ENCODE measurements at regions not wholly inside any gene's neighbourhood (a gene's known extent, or its start where the extent isn't known, plus 50 kb on each side); places are given as distances from the start of the nearest gene placed in this dataset.
A peak's percentile ranks its signal among the peaks of the same experiment; 100 is the strongest.

DNA sequence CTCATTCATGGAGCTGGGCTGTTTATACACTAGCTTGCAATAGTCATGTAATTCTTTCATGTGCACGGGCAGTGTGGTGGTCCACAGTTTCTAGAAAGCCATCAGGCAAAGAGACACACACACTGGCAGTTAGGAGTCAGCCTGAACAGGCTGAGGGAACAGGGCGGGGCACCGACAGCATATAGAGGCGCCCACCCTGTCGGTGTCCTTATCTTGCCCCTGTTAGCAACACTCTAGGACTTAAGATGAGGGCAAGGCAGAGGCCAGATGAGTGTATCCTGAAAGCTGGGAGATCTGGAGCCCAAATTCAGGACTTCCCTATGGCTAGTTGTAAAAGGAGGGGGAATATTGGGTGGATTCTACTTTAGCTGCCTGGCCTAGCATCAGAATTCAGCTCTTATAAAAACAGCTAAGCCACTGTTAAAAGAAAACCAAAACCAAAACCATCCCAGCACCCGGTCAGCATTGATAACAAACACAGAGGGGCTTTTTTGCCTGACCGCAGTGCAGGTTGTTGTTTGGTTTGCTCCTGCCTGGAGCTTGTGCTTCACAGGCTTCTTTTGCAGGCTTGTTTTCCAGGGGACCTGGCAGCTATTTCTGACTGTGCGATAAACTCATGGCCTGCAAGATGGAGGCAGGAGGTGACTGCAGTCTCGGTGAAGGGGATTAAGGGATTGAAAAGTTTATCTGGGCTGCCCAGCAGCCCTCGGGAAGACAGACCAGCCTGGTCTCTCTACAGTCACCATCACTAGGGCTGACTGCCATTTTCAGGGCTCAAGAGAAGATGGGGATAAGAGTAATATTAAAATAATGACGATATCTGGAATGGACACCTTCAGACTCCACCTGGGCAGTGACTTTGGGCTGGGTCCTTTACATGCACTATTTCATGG is 638.9 kb downstream of the MID1IP1 start:
- Histone ChIP-seq H3K79me2 (ENCODE audit: control insufficient read depth, insufficient read depth, low read length) (no peaks in the 10 kb centered on the region), H3K9ac (ENCODE audit: low read length) (no peak overlapping the region), H3K56ac (ENCODE audit: low read length) (peak overlapping the region; percentile 67), H4K5ac (ENCODE audit: low read length) (no peak overlapping the region), H3K79me1 (ENCODE audit: low read length) (no peaks in the 10 kb centered on the region), H3K4me1 (ENCODE audit: control insufficient read depth, low read depth, low read length) (no peaks in the 10 kb centered on the region), H3K18ac (ENCODE audit: low read length) (no peak overlapping the region), H3K23ac (ENCODE audit: low read length) (no peak overlapping the region), H3K4ac (ENCODE audit: low read depth, low read length) (no peak overlapping the region), H3K27ac (ENCODE audit: low read depth, low read length) (no peak overlapping the region), H3K4me3 (ENCODE audit: low read length) (no peak overlapping the region), H3K27me3 (ENCODE audit: insufficient read depth, low read length, poor library complexity) (no peaks in the 10 kb centered on the region), H2AK5ac (ENCODE audit: low read length) (no peak overlapping the region), H2BK120ac (ENCODE audit: low read depth, low read length) (peak overlapping the region; percentile 28), H2BK15ac (replicated peaks; ENCODE audit: low read depth) (no peak overlapping the region), H2BK5ac (ENCODE audit: low read length) (no peak overlapping the region), H3K36me3 (ENCODE audit: control insufficient read depth, insufficient read depth, low read length) (no peaks in the 10 kb centered on the region), H3K4me2 (ENCODE audit: low read length) (no peak overlapping the region), H4K8ac (ENCODE audit: low read depth, low read length) (no peak overlapping the region)
- WGBS (ENCODE audit: extremely low coverage, insufficient coverage, low lambda C conversion rate) = no CpG with 5 or more reads among the region's 11 CpGs
- no peak for DNase-seq

- peak; percentile 14 for DNase-seq
Observed at GRCh38 chrX:39440799-39441284, 639.6 kb downstream of the MID1IP1 start.

DNA sequence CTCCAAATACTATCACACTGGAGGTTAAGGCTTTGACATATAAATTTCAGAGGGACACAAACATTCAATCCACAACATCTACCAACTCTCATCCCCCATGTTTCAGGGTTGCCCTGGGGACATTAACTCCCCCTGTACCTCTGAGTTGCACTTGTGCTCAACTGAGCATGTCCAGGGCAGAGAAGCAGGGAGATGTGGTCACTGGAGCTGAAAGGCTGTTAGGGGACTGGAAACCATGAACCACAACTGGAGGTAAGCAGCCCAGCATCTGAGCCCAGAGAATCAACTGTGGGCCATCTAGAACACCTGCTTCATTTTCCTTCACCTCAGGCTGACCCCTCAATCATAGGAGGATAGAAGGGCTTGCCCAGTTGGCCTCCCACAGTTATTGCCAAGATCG is 641.1 kb downstream of the MID1IP1 start:
- Histone ChIP-seq H3K36me3 (ENCODE audit: control insufficient read depth, insufficient read depth, low read length) (no peaks in the 10 kb centered on the region), H3K23ac (ENCODE audit: low read length) (no peak overlapping the region), H3K18ac (ENCODE audit: low read length) (no peak overlapping the region), H2BK15ac (replicated peaks; ENCODE audit: low read depth) (no peak overlapping the region), H3K9ac (ENCODE audit: low read length) (no peak overlapping the region), H4K8ac (ENCODE audit: low read depth, low read length) (no peak overlapping the region), H3K4me3 (ENCODE audit: low read length) (no peak overlapping the region), H3K79me2 (ENCODE audit: control insufficient read depth, insufficient read depth, low read length) (no peaks in the 10 kb centered on the region), H2BK5ac (ENCODE audit: low read length) (no peak overlapping the region), H2AK5ac (ENCODE audit: low read length) (no peak overlapping the region), H2BK120ac (ENCODE audit: low read depth, low read length) (no peak overlapping the region), H4K5ac (ENCODE audit: low read length) (no peak overlapping the region), H3K4me2 (ENCODE audit: low read length) (no peak overlapping the region), H3K79me1 (ENCODE audit: low read length) (no peaks in the 10 kb centered on the region), H3K56ac (ENCODE audit: low read length) (no peak overlapping the region), H3K4me1 (ENCODE audit: control insufficient read depth, low read depth, low read length) (no peaks in the 10 kb centered on the region), H3K27me3 (ENCODE audit: insufficient read depth, low read length, poor library complexity) (no peaks in the 10 kb centered on the region), H3K4ac (ENCODE audit: low read depth, low read length) (no peak overlapping the region), H3K27ac (ENCODE audit: low read depth, low read length) (no peak overlapping the region)
- DNase-seq = no peak
- WGBS (ENCODE audit: extremely low coverage, insufficient coverage, low lambda C conversion rate) = no CpG with 5 or more reads among the region's 1 CpG

More at GRCh38 chrX:39440799-39441284, 639.6 kb downstream of the MID1IP1 start:
- no peak overlapping the region for H3K4me2 ChIP-seq (ENCODE audit: low read length)
- no peak overlapping the region for H3K9ac ChIP-seq (ENCODE audit: low read length)
- no peak overlapping the region for H3K27ac ChIP-seq (ENCODE audit: low read depth, low read length)
- H2AK5ac ChIP-seq (ENCODE audit: low read length) = no peak overlapping the region
- no peak overlapping the region for H3K4me3 ChIP-seq (ENCODE audit: low read length)
- no peak overlapping the region for H2BK15ac ChIP-seq (replicated peaks; ENCODE audit: low read depth)
- H3K56ac ChIP-seq (ENCODE audit: low read length) = peak overlapping the region; percentile 34
- no peaks in the 10 kb centered on the region for H3K4me1 ChIP-seq (ENCODE audit: control insufficient read depth, low read depth, low read length)
- H2BK120ac ChIP-seq (ENCODE audit: low read depth, low read length) = no peak overlapping the region
- H4K5ac ChIP-seq (ENCODE audit: low read length) = no peak overlapping the region
- H3K4ac ChIP-seq (ENCODE audit: low read depth, low read length) = no peak overlapping the region
- no peak overlapping the region for H2BK5ac ChIP-seq (ENCODE audit: low read length)
- H3K18ac ChIP-seq (ENCODE audit: low read length) = no peak overlapping the region
- H3K23ac ChIP-seq (ENCODE audit: low read length) = no peak overlapping the region
- H3K27me3 ChIP-seq (ENCODE audit: insufficient read depth, low read length, poor library complexity) = no peaks in the 10 kb centered on the region
- H4K8ac ChIP-seq (ENCODE audit: low read depth, low read length) = no peak overlapping the region
- H3K79me1 ChIP-seq (ENCODE audit: low read length) = no peaks in the 10 kb centered on the region
- H3K79me2 ChIP-seq (ENCODE audit: control insufficient read depth, insufficient read depth, low read length) = no peaks in the 10 kb centered on the region
- H3K36me3 ChIP-seq (ENCODE audit: control insufficient read depth, insufficient read depth, low read length) = no peaks in the 10 kb centered on the region

- Histone ChIP-seq H3K4me3 (ENCODE audit: low read length) (no peak overlapping the region), H2BK5ac (ENCODE audit: low read length) (no peak overlapping the region), H2BK15ac (replicated peaks; ENCODE audit: low read depth) (no peak overlapping the region), H3K56ac (ENCODE audit: low read length) (no peak overlapping the region), H3K18ac (ENCODE audit: low read length) (no peak overlapping the region), H2AK5ac (ENCODE audit: low read length) (no peak overlapping the region), H2BK120ac (ENCODE audit: low read depth, low read length) (no peak overlapping the region), H3K23ac (ENCODE audit: low read length) (no peak overlapping the region), H3K4me2 (ENCODE audit: low read length) (no peak overlapping the region), H3K79me1 (ENCODE audit: low read length) (no peaks in the 10 kb centered on the region), H3K79me2 (ENCODE audit: control insufficient read depth, insufficient read depth, low read length) (no peaks in the 10 kb centered on the region), H3K9ac (ENCODE audit: low read length) (no peak overlapping the region), H3K36me3 (ENCODE audit: control insufficient read depth, insufficient read depth, low read length) (no peaks in the 10 kb centered on the region), H3K27me3 (ENCODE audit: insufficient read depth, low read length, poor library complexity) (no peaks in the 10 kb centered on the region), H3K27ac (ENCODE audit: low read depth, low read length) (no peak overlapping the region), H3K4ac (ENCODE audit: low read depth, low read length) (no peak overlapping the region), H3K4me1 (ENCODE audit: control insufficient read depth, low read depth, low read length) (no peaks in the 10 kb centered on the region), H4K5ac (ENCODE audit: low read length) (no peak overlapping the region), H4K8ac (ENCODE audit: low read depth, low read length) (no peak overlapping the region)
- no CpG with 5 or more reads among the region's 2 CpGs for WGBS (ENCODE audit: extremely low coverage, insufficient coverage, low lambda C conversion rate)
- no peak for DNase-seq
Observed at GRCh38 chrX:39443240-39443639, 642.0 kb downstream of the MID1IP1 start.

- H3K4ac ChIP-seq (ENCODE audit: low read depth, low read length) = no peak overlapping the region
- H4K5ac ChIP-seq (ENCODE audit: low read length) = no peak overlapping the region
- no CpG with 5 or more reads among the region's 4 CpGs for WGBS (ENCODE audit: extremely low coverage, insufficient coverage, low lambda C conversion rate)
- no peak overlapping the region for H3K18ac ChIP-seq (ENCODE audit: low read length)
- no peaks in the 10 kb centered on the region for H3K79me1 ChIP-seq (ENCODE audit: low read length)
- H3K56ac ChIP-seq (ENCODE audit: low read length) = no peak overlapping the region
- H3K27ac ChIP-seq (ENCODE audit: low read depth, low read length) = no peak overlapping the region
- no peak overlapping the region for H3K4me3 ChIP-seq (ENCODE audit: low read length)
- no peak overlapping the region for H3K4me2 ChIP-seq (ENCODE audit: low read length)
- no peak overlapping the region for H2BK5ac ChIP-seq (ENCODE audit: low read length)
- H3K23ac ChIP-seq (ENCODE audit: low read length) = no peak overlapping the region
- no peak overlapping the region for H3K9ac ChIP-seq (ENCODE audit: low read length)
- H2AK5ac ChIP-seq (ENCODE audit: low read length) = no peak overlapping the region
- H2BK120ac ChIP-seq (ENCODE audit: low read depth, low read length) = no peak overlapping the region
- H3K4me1 ChIP-seq (ENCODE audit: control insufficient read depth, low read depth, low read length) = no peaks in the 10 kb centered on the region
- no peak overlapping the region for H4K8ac ChIP-seq (ENCODE audit: low read depth, low read length)
- no peaks in the 10 kb centered on the region for H3K79me2 ChIP-seq (ENCODE audit: control insufficient read depth, insufficient read depth, low read length)
- peak; percentile 25 for DNase-seq
- no peak overlapping the region for H2BK15ac ChIP-seq (replicated peaks; ENCODE audit: low read depth)
- no peaks in the 10 kb centered on the region for H3K36me3 ChIP-seq (ENCODE audit: control insufficient read depth, insufficient read depth, low read length)
- no peaks in the 10 kb centered on the region for H3K27me3 ChIP-seq (ENCODE audit: insufficient read depth, low read length, poor library complexity)
Observed at GRCh38 chrX:39445336-39445735, 644.1 kb downstream of the MID1IP1 start.

GRCh38 chrX:39449352-39449751 is 648.1 kb downstream of the MID1IP1 start:
- Histone ChIP-seq H3K4me3 (ENCODE audit: low read length) (no peak overlapping the region), H2AK5ac (ENCODE audit: low read length) (no peak overlapping the region), H3K27me3 (ENCODE audit: insufficient read depth, low read length, poor library complexity) (no peaks in the 10 kb centered on the region), H3K79me1 (ENCODE audit: low read length) (no peaks in the 10 kb centered on the region), H3K27ac (ENCODE audit: low read depth, low read length) (no peak overlapping the region), H3K4me1 (ENCODE audit: control insufficient read depth, low read depth, low read length) (no peaks in the 10 kb centered on the region), H3K23ac (ENCODE audit: low read length) (no peak overlapping the region), H2BK120ac (ENCODE audit: low read depth, low read length) (no peak overlapping the region), H3K79me2 (ENCODE audit: control insufficient read depth, insufficient read depth, low read length) (no peaks in the 10 kb centered on the region), H4K5ac (ENCODE audit: low read length) (no peak overlapping the region), H3K4ac (ENCODE audit: low read depth, low read length) (no peak overlapping the region), H2BK5ac (ENCODE audit: low read length) (no peak overlapping the region), H3K36me3 (ENCODE audit: control insufficient read depth, insufficient read depth, low read length) (no peaks in the 10 kb centered on the region), H4K8ac (ENCODE audit: low read depth, low read length) (no peak overlapping the region), H3K18ac (ENCODE audit: low read length) (no peak overlapping the region), H2BK15ac (replicated peaks; ENCODE audit: low read depth) (no peak overlapping the region), H3K56ac (ENCODE audit: low read length) (no peak overlapping the region), H3K4me2 (ENCODE audit: low read length) (no peak overlapping the region), H3K9ac (ENCODE audit: low read length) (no peak overlapping the region)
- DNase-seq = no peak
- WGBS (ENCODE audit: extremely low coverage, insufficient coverage, low lambda C conversion rate) = no CpG with 5 or more reads among the region's 2 CpGs
